ENCODE measurements at regions not wholly inside any gene's neighbourhood (a gene's known extent, or its start where the extent isn't known, plus 50 kb on each side); places are given as distances from the start of the nearest gene placed in this dataset.

DNA sequence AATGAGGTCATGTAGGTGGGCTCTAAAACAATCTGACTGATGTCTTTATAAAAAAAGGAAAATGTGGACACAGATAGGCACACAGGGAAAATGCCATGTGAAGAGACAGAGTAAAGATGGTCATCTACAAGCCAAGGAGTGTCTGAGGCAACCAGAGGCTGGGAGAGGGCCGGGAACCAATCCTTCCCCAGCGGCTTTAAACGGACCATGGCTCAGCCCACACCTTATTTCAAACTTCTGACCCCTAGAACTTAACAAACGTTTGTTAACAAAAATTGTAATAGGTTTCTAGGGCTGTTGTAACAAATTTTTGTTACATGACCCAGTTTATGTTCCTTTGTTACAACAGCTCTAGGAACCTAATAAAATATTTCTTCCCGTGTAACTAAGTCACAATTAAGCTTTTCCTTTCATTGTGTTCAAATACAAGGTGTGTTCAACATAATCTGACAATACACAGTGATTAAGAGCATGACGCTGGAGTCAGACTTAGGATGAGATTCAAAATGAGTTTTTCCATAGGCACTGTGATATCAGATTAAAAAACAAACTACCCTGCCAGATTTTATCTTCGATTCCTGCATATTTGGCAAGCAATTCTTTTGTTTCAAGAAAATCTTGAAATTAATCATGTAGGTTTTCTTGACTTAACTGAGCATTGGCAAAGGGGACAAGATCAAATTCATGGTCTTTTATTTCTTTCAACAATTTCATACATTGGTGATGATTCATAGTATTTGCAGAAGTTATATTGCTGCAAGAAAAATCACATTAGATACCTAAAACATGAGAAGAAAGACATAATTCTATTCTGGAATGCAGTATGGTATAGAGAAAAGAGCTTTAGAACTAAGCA is 169.5 kb upstream of the RIPOR2 start:
- no peak overlapping the region for H3K27ac ChIP-seq (ENCODE audit: low read depth, low read length)
- no peaks in the 10 kb centered on the region for H3K4me1 ChIP-seq (ENCODE audit: insufficient read depth, low read length)
- no peak overlapping the region for H3K9ac ChIP-seq (ENCODE audit: low read depth, low read length)
- no peaks in the 10 kb centered on the region for H3K36me3 ChIP-seq (ENCODE audit: insufficient read depth, low read length)
- H3K9me3 ChIP-seq (ENCODE audit: insufficient read depth, low read depth, low read length) = no peaks in the 10 kb centered on the region
- no peaks in the 10 kb centered on the region for H3K27me3 ChIP-seq (ENCODE audit: insufficient read depth, low read length)
- H3K4me3 ChIP-seq (ENCODE audit: low read length) = no peak overlapping the region
- 81% methylated on average over 7 of the region's 7 CpGs for WGBS

DNA sequence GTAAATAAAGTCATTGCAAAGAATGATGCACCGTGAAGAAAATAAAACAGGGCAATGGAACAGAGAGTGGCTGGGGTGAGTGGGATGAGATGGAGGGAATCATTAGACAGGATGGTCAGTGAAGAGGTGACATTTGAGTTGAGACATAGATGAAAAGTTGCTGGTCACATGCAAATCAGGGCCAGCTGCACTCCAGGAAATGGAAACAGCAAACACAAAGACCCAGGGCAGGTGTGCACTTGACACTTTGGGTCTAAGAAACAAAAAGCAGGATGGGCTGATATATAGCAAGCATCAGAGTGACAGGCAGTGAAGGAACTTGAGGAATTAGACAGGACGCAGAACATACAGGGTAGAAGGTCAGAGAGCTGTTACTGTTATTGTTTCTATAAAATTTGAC is 171.5 kb upstream of the RIPOR2 start:
- H3K9ac ChIP-seq (ENCODE audit: low read depth, low read length) = no peak overlapping the region
- 89% methylated on average over 2 of the region's 2 CpGs for WGBS
- H3K4me1 ChIP-seq (ENCODE audit: insufficient read depth, low read length) = no peaks in the 10 kb centered on the region
- no peaks in the 10 kb centered on the region for H3K27me3 ChIP-seq (ENCODE audit: insufficient read depth, low read length)
- no peaks in the 10 kb centered on the region for H3K9me3 ChIP-seq (ENCODE audit: insufficient read depth, low read depth, low read length)
- H3K4me3 ChIP-seq (ENCODE audit: low read length) = no peak overlapping the region
- no peaks in the 10 kb centered on the region for H3K36me3 ChIP-seq (ENCODE audit: insufficient read depth, low read length)
- no peak overlapping the region for H3K27ac ChIP-seq (ENCODE audit: low read depth, low read length)

DNA sequence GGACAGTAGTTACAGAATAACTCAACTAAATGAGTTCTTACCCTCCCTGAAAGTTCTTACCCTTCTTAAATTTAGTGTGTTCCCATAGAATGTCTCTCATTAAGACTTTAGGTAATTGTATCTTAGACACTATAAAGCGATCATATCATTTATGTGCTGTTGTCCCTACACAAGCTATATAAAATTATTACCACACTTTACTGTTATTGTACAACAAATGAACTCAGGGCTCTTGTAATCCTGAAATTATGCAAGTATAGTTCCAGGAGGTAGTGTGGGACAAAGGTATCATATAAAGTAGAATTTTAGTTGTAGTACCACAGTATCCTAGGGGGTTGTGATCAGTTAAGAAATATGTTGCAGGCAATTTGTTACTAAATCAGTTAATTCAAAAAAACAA is 167.4 kb upstream of the CARMIL1 start:
- H3K4me1 ChIP-seq (ENCODE audit: insufficient read depth, low read length) = no peaks in the 10 kb centered on the region
- H3K4me3 ChIP-seq (ENCODE audit: low read length) = no peak overlapping the region
- H3K9me3 ChIP-seq (ENCODE audit: insufficient read depth, low read depth, low read length) = no peaks in the 10 kb centered on the region
- 86% methylated on average over 1 of the region's 1 CpG for WGBS
- no peaks in the 10 kb centered on the region for H3K36me3 ChIP-seq (ENCODE audit: insufficient read depth, low read length)
- no peak overlapping the region for H3K27ac ChIP-seq (ENCODE audit: low read depth, low read length)
- no peak overlapping the region for H3K9ac ChIP-seq (ENCODE audit: low read depth, low read length)
- H3K27me3 ChIP-seq (ENCODE audit: insufficient read depth, low read length) = no peaks in the 10 kb centered on the region

- H3K27ac ChIP-seq (ENCODE audit: low read depth, low read length) = no peak overlapping the region
- no peak overlapping the region for H3K4me3 ChIP-seq (ENCODE audit: low read length)
- no peaks in the 10 kb centered on the region for H3K4me1 ChIP-seq (ENCODE audit: insufficient read depth, low read length)
- no peak overlapping the region for H3K9ac ChIP-seq (ENCODE audit: low read depth, low read length)
- WGBS = 91% methylated on average over 3 of the region's 4 CpGs
- no peaks in the 10 kb centered on the region for H3K9me3 ChIP-seq (ENCODE audit: insufficient read depth, low read depth, low read length)
- no peaks in the 10 kb centered on the region for H3K27me3 ChIP-seq (ENCODE audit: insufficient read depth, low read length)
- H3K36me3 ChIP-seq (ENCODE audit: insufficient read depth, low read length) = no peaks in the 10 kb centered on the region
Measured at GRCh38 chr6:25112322-25112773, 166.8 kb upstream of the CARMIL1 start.

- no peak overlapping the region for H3K4me3 ChIP-seq (ENCODE audit: low read length)
- H3K9ac ChIP-seq (ENCODE audit: low read depth, low read length) = no peak overlapping the region
- WGBS = 82% methylated on average over 4 of the region's 4 CpGs
- no peaks in the 10 kb centered on the region for H3K9me3 ChIP-seq (ENCODE audit: insufficient read depth, low read depth, low read length)
- H3K36me3 ChIP-seq (ENCODE audit: insufficient read depth, low read length) = no peaks in the 10 kb centered on the region
- H3K27ac ChIP-seq (ENCODE audit: low read depth, low read length) = no peak overlapping the region
- no peaks in the 10 kb centered on the region for H3K4me1 ChIP-seq (ENCODE audit: insufficient read depth, low read length)
- H3K27me3 ChIP-seq (ENCODE audit: insufficient read depth, low read length) = no peaks in the 10 kb centered on the region
Measured at GRCh38 chr6:25113436-25113835, 165.7 kb upstream of the CARMIL1 start.

DNA sequence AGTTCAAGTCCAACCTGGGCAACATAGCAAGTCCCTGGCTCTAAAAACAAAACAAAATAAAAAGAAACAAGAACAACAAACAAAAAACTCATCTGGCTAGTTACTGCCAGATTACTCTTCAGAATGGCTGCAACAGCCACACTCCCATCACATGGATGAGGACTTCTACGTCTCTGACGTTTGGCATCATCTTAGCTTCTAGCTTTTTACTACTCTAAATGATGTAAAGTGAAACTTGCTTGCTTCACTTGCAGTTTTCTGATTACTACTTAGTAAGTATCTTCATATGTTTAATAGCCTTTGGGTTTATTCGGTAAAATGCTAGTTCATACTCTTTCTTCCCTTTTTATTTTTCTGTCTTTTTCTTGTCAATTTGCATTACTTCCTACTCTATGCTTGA is 161.1 kb upstream of the CARMIL1 start:
- H3K4me1 ChIP-seq (ENCODE audit: insufficient read depth, low read length) = no peaks in the 10 kb centered on the region
- no peak overlapping the region for H3K9ac ChIP-seq (ENCODE audit: low read depth, low read length)
- no peaks in the 10 kb centered on the region for H3K36me3 ChIP-seq (ENCODE audit: insufficient read depth, low read length)
- H3K27ac ChIP-seq (ENCODE audit: low read depth, low read length) = no peak overlapping the region
- H3K9me3 ChIP-seq (ENCODE audit: insufficient read depth, low read depth, low read length) = no peaks in the 10 kb centered on the region
- 66% methylated on average over 2 of the region's 3 CpGs for WGBS
- H3K4me3 ChIP-seq (ENCODE audit: low read length) = no peak overlapping the region
- no peaks in the 10 kb centered on the region for H3K27me3 ChIP-seq (ENCODE audit: insufficient read depth, low read length)

DNA sequence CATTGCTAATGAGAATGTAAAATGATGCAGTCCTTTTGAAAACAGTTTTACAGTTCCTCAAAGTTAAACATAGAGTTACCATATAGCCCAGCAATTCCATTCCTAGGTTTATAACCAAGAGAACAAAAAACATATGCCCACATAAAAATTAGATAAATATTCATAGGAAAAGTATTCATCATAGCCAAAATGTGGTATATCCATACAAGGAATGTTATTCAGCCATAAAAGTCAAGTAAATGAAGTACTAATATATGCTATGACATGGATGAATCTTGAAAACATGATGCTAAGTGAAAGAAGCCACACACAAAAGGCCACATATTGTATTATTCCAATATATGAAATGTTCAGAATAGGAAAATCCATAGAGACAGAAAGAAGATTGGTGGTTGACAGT is 158.0 kb upstream of the CARMIL1 start:
- H3K27ac ChIP-seq (ENCODE audit: low read depth, low read length) = no peak overlapping the region
- H3K27me3 ChIP-seq (ENCODE audit: insufficient read depth, low read length) = no peaks in the 10 kb centered on the region
- H3K36me3 ChIP-seq (ENCODE audit: insufficient read depth, low read length) = no peaks in the 10 kb centered on the region
- H3K4me3 ChIP-seq (ENCODE audit: low read length) = no peak overlapping the region
- H3K9me3 ChIP-seq (ENCODE audit: insufficient read depth, low read depth, low read length) = no peaks in the 10 kb centered on the region
- H3K9ac ChIP-seq (ENCODE audit: low read depth, low read length) = no peak overlapping the region
- H3K4me1 ChIP-seq (ENCODE audit: insufficient read depth, low read length) = no peaks in the 10 kb centered on the region

DNA sequence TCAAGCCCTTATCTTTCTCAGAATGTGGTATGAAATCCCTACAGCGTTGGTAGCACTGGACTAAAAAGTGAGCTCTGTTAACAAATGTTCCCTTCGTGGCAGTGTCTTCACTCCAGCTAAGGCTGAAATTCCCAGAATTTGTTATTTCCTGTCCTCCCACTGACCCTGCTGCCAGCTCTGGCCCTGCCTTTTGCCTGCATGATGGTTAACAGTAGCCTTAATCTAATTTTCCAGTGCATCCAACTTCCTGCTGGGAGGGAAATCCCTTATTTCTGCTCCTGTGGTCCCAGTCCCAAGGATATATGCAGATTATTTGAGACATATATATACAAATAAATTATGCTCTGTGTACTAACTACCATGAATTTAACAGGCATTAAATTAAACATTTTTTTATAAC is 157.2 kb upstream of the CARMIL1 start:
- Histone ChIP-seq H3K4me3 (ENCODE audit: low read length) (no peak overlapping the region), H3K9me3 (ENCODE audit: insufficient read depth, low read depth, low read length) (no peaks in the 10 kb centered on the region), H3K27me3 (ENCODE audit: insufficient read depth, low read length) (no peaks in the 10 kb centered on the region), H3K36me3 (ENCODE audit: insufficient read depth, low read length) (no peaks in the 10 kb centered on the region), H3K9ac (ENCODE audit: low read depth, low read length) (no peak overlapping the region), H3K27ac (ENCODE audit: low read depth, low read length) (no peak overlapping the region), H3K4me1 (ENCODE audit: insufficient read depth, low read length) (no peaks in the 10 kb centered on the region)
- 79% methylated on average over 2 of the region's 2 CpGs for WGBS

DNA sequence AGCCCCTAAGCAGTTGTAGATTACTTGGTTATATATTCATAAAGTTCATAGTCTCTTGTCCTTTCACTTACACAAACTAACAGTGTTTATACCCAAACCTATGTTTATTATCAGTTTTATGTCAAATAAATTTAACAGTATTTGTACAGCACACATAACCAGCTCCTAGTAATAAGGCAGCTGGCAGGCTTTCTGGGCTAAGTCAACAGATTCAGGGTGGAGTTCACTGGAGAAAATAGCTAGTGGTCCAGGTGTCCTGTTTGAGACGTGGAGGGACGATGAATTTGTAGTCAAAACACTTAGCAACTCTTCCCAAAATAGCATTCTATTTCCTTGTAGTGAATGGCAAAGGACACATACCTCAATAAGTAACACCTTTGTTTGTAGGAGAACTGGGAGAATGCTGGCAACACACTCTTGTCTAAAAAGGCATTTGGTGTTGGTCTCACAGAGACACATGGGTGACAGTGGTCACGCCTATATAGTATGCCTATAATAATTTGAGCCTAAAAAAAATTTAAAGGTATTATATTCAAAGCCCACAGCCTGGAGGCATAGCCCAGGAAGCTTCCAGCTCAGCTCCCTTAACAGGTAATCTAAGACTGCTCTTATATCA is 156.4 kb upstream of the CARMIL1 start:
- WGBS = 86% methylated on average over 3 of the region's 3 CpGs
- H3K9me3 ChIP-seq (ENCODE audit: insufficient read depth, low read depth, low read length) = no peaks in the 10 kb centered on the region
- H3K4me3 ChIP-seq (ENCODE audit: low read length) = no peak overlapping the region

DNA sequence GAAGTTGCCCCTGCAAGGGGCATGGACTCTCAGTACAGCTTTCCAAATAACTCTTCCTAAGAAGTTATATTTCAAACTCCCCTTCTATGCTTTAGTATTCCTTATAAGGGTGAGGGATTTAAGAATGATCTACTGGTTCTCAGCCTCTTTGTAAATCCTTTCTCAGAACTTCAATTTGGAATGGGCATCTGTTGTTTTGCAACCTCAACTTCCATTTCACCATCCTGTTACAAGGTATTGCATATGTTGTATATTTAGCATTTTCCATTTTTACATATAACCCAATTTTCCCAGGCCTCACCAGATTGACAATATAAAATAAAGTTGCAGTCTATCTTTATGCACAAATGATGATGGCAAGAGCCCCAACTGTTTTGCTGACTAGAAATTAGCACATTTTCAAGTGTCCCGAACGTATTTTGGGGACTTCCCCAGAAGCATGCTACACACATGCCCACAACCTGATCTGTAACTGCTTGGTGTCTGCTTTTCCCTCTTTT is 154.9 kb upstream of the CARMIL1 start:
- no peak overlapping the region for H3K4me3 ChIP-seq (ENCODE audit: low read length)
- no peaks in the 10 kb centered on the region; the same call in 1 of the 2 replicates for H3K4me1 ChIP-seq (ENCODE audit: insufficient read depth, low read length)
- no peak overlapping the region for H3K9ac ChIP-seq (ENCODE audit: low read depth, low read length)
- no peaks in the 10 kb centered on the region for H3K9me3 ChIP-seq (ENCODE audit: insufficient read depth, low read depth, low read length)
- no peaks in the 10 kb centered on the region for H3K36me3 ChIP-seq (ENCODE audit: insufficient read depth, low read length)
- WGBS = 89% methylated on average over 2 of the region's 2 CpGs
- no peaks in the 10 kb centered on the region for H3K27me3 ChIP-seq (ENCODE audit: insufficient read depth, low read length)
- no peak overlapping the region for H3K27ac ChIP-seq (ENCODE audit: low read depth, low read length)

More for the DNA sequence above, 156.4 kb upstream of the CARMIL1 start:
- Histone ChIP-seq H3K36me3 (ENCODE audit: insufficient read depth, low read length) (no peaks in the 10 kb centered on the region), H3K4me1 (ENCODE audit: insufficient read depth, low read length) (no peaks in the 10 kb centered on the region), H3K9ac (ENCODE audit: low read depth, low read length) (no peak overlapping the region), H3K27ac (ENCODE audit: low read depth, low read length) (no peak overlapping the region), H3K27me3 (ENCODE audit: insufficient read depth, low read length) (no peaks in the 10 kb centered on the region)

DNA sequence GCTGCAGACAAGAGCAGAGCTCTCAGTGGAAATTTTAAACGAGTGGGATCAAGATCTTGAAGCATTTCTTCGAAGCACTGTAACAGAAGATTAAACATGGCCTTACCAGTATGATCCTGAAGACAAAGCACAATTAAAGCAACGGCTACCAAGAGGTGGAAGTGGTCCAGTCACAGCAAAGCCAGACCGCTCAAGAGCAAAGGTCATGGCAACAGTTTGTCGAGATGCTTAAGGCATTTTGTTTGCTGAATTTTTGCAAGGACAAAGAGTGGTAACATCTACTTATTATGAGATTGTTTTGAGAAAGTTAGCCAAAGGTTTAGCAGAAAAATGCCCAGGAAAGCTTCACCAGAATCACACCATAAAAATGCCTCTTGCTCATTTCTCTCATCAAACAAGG is 153.4 kb upstream of the CARMIL1 start:
- WGBS = 95% methylated on average over 5 of the region's 5 CpGs
- H3K9ac ChIP-seq (ENCODE audit: low read depth, low read length) = no peak overlapping the region
- H3K9me3 ChIP-seq (ENCODE audit: insufficient read depth, low read depth, low read length) = no peaks in the 10 kb centered on the region
- H3K27ac ChIP-seq (ENCODE audit: low read depth, low read length) = no peak overlapping the region
- H3K36me3 ChIP-seq (ENCODE audit: insufficient read depth, low read length) = no peaks in the 10 kb centered on the region
- no peaks in the 10 kb centered on the region for H3K27me3 ChIP-seq (ENCODE audit: insufficient read depth, low read length)
- H3K4me3 ChIP-seq (ENCODE audit: low read length) = no peak overlapping the region
- H3K4me1 ChIP-seq (ENCODE audit: insufficient read depth, low read length) = no peaks in the 10 kb centered on the region; the same call in 1 of the 2 replicates

Measured in HUES64 (cell line).